ENCODE measurements at regions not wholly inside any gene's neighbourhood (a gene's known extent, or its start where the extent isn't known, plus 50 kb on each side); places are given as distances from the start of the nearest gene placed in this dataset.

- no peak overlapping the region for H3K4me3 ChIP-seq (ENCODE audit: low read depth in 1 of 5, low read length in 5 of 5)
- no peaks in the 10 kb centered on the region for H3K4me1 ChIP-seq (ENCODE audit: control insufficient read depth in 5 of 5, insufficient read depth in 5 of 5, low read length in 5 of 5)
- H3K36me3 ChIP-seq (ENCODE audit: control insufficient read depth in 5 of 5, insufficient read depth in 5 of 5, low read length in 5 of 5) = no peaks in the 10 kb centered on the region
- H3K9me3 ChIP-seq (ENCODE audit: control insufficient read depth in 5 of 5, low read length in 5 of 5) = no peaks in the 10 kb centered on the region
- H3K27me3 ChIP-seq (ENCODE audit: control insufficient read depth in 5 of 5, insufficient read depth in 4 of 5, low read length in 5 of 5) = no peaks in the 10 kb centered on the region
- no peak overlapping the region for H3K9ac ChIP-seq (ENCODE audit: low read length in 5 of 5)
- H3K27ac ChIP-seq (ENCODE audit: low read depth, low read length) = no peak overlapping the region
Measured at GRCh38 chr4:188307591-188307990, 168.3 kb downstream of the TRIML1 start.

GRCh38 chr4:188308142-188308541 is 168.9 kb downstream of the TRIML1 start:
- H3K9ac ChIP-seq (ENCODE audit: low read length in 5 of 5) = no peak overlapping the region
- no peak overlapping the region for H3K4me3 ChIP-seq (ENCODE audit: low read depth in 1 of 5, low read length in 5 of 5)
- no peaks in the 10 kb centered on the region for H3K27me3 ChIP-seq (ENCODE audit: control insufficient read depth in 5 of 5, insufficient read depth in 4 of 5, low read length in 5 of 5)
- no peaks in the 10 kb centered on the region for H3K9me3 ChIP-seq (ENCODE audit: control insufficient read depth in 5 of 5, low read length in 5 of 5)
- no peaks in the 10 kb centered on the region for H3K36me3 ChIP-seq (ENCODE audit: control insufficient read depth in 5 of 5, insufficient read depth in 5 of 5, low read length in 5 of 5)
- no peaks in the 10 kb centered on the region for H3K4me1 ChIP-seq (ENCODE audit: control insufficient read depth in 5 of 5, insufficient read depth in 5 of 5, low read length in 5 of 5)
- no peak overlapping the region for H3K27ac ChIP-seq (ENCODE audit: low read depth, low read length)

GRCh38 chr4:188316391-188316790 is 177.2 kb downstream of the TRIML1 start:
- Histone ChIP-seq H3K9ac (ENCODE audit: low read length in 5 of 5) (no peak overlapping the region), H3K4me3 (ENCODE audit: low read depth in 1 of 5, low read length in 5 of 5) (no peak overlapping the region), H3K27me3 (ENCODE audit: control insufficient read depth in 5 of 5, insufficient read depth in 4 of 5, low read length in 5 of 5) (no peaks in the 10 kb centered on the region), H3K36me3 (ENCODE audit: control insufficient read depth in 5 of 5, insufficient read depth in 5 of 5, low read length in 5 of 5) (no peaks in the 10 kb centered on the region), H3K27ac (ENCODE audit: low read depth, low read length) (no peak overlapping the region), H3K4me1 (ENCODE audit: control insufficient read depth in 5 of 5, insufficient read depth in 5 of 5, low read length in 5 of 5) (no peaks in the 10 kb centered on the region), H3K9me3 (ENCODE audit: control insufficient read depth in 5 of 5, low read length in 5 of 5) (peaks cover 0 to 5% (median 0%) of the 10 kb centered on the region in 5 donors)

- Histone ChIP-seq H3K4me3 (ENCODE audit: low read depth in 1 of 5, low read length in 5 of 5) (no peak overlapping the region), H3K27me3 (ENCODE audit: control insufficient read depth in 5 of 5, insufficient read depth in 4 of 5, low read length in 5 of 5) (no peaks in the 10 kb centered on the region), H3K4me1 (ENCODE audit: control insufficient read depth in 5 of 5, insufficient read depth in 5 of 5, low read length in 5 of 5) (no peaks in the 10 kb centered on the region), H3K27ac (ENCODE audit: low read depth, low read length) (no peak overlapping the region), H3K9me3 (ENCODE audit: control insufficient read depth in 5 of 5, low read length in 5 of 5) (peaks cover 0 to 3% (median 0%) of the 10 kb centered on the region in 5 donors), H3K36me3 (ENCODE audit: control insufficient read depth in 5 of 5, insufficient read depth in 5 of 5, low read length in 5 of 5) (no peaks in the 10 kb centered on the region), H3K9ac (ENCODE audit: low read length in 5 of 5) (no peak overlapping the region)
Measured at GRCh38 chr4:188328966-188329365, 189.7 kb downstream of the TRIML1 start.

GRCh38 chr4:188329521-188329920 is 190.3 kb downstream of the TRIML1 start:
- Histone ChIP-seq H3K27me3 (ENCODE audit: control insufficient read depth in 5 of 5, insufficient read depth in 4 of 5, low read length in 5 of 5) (no peaks in the 10 kb centered on the region), H3K36me3 (ENCODE audit: control insufficient read depth in 5 of 5, insufficient read depth in 5 of 5, low read length in 5 of 5) (no peaks in the 10 kb centered on the region), H3K27ac (ENCODE audit: low read depth, low read length) (no peak overlapping the region), H3K4me1 (ENCODE audit: control insufficient read depth in 5 of 5, insufficient read depth in 5 of 5, low read length in 5 of 5) (no peaks in the 10 kb centered on the region), H3K9ac (ENCODE audit: low read length in 5 of 5) (no peak overlapping the region), H3K4me3 (ENCODE audit: low read depth in 1 of 5, low read length in 5 of 5) (no peak overlapping the region), H3K9me3 (ENCODE audit: control insufficient read depth in 5 of 5, low read length in 5 of 5) (peaks cover 0 to 3% (median 0%) of the 10 kb centered on the region in 5 donors)

- H3K9me3 ChIP-seq (ENCODE audit: control insufficient read depth in 5 of 5, low read length in 5 of 5) = no peaks in the 10 kb centered on the region
- no peak overlapping the region for H3K27ac ChIP-seq (ENCODE audit: low read depth, low read length)
- H3K4me3 ChIP-seq (ENCODE audit: low read depth in 1 of 5, low read length in 5 of 5) = no peak overlapping the region
- H3K9ac ChIP-seq (ENCODE audit: low read length in 5 of 5) = no peak overlapping the region
- no peaks in the 10 kb centered on the region for H3K36me3 ChIP-seq (ENCODE audit: control insufficient read depth in 5 of 5, insufficient read depth in 5 of 5, low read length in 5 of 5)
- no peaks in the 10 kb centered on the region for H3K4me1 ChIP-seq (ENCODE audit: control insufficient read depth in 5 of 5, insufficient read depth in 5 of 5, low read length in 5 of 5)
- no peaks in the 10 kb centered on the region for H3K27me3 ChIP-seq (ENCODE audit: control insufficient read depth in 5 of 5, insufficient read depth in 4 of 5, low read length in 5 of 5)
Measured at GRCh38 chr4:188332265-188332664, 193.0 kb downstream of the TRIML1 start.

- no peak overlapping the region for H3K4me3 ChIP-seq (ENCODE audit: low read depth in 1 of 5, low read length in 5 of 5)
- H3K4me1 ChIP-seq (ENCODE audit: control insufficient read depth in 5 of 5, insufficient read depth in 5 of 5, low read length in 5 of 5) = no peaks in the 10 kb centered on the region
- no peaks in the 10 kb centered on the region for H3K36me3 ChIP-seq (ENCODE audit: control insufficient read depth in 5 of 5, insufficient read depth in 5 of 5, low read length in 5 of 5)
- H3K9ac ChIP-seq (ENCODE audit: low read length in 5 of 5) = no peak overlapping the region
- no peak overlapping the region for H3K27ac ChIP-seq (ENCODE audit: low read depth, low read length)
- H3K27me3 ChIP-seq (ENCODE audit: control insufficient read depth in 5 of 5, insufficient read depth in 4 of 5, low read length in 5 of 5) = no peaks in the 10 kb centered on the region
- no peaks in the 10 kb centered on the region for H3K9me3 ChIP-seq (ENCODE audit: control insufficient read depth in 5 of 5, low read length in 5 of 5)
Measured at GRCh38 chr4:188336891-188337290, 197.7 kb downstream of the TRIML1 start.

GRCh38 chr4:188341428-188341827 is 202.2 kb downstream of the TRIML1 start:
- Histone ChIP-seq H3K4me3 (ENCODE audit: low read depth in 1 of 5, low read length in 5 of 5) (no peak overlapping the region), H3K9me3 (ENCODE audit: control insufficient read depth in 5 of 5, low read length in 5 of 5) (no peaks in the 10 kb centered on the region), H3K9ac (ENCODE audit: low read length in 5 of 5) (no peak overlapping the region), H3K27me3 (ENCODE audit: control insufficient read depth in 5 of 5, insufficient read depth in 4 of 5, low read length in 5 of 5) (no peaks in the 10 kb centered on the region), H3K4me1 (ENCODE audit: control insufficient read depth in 5 of 5, insufficient read depth in 5 of 5, low read length in 5 of 5) (no peaks in the 10 kb centered on the region), H3K36me3 (ENCODE audit: control insufficient read depth in 5 of 5, insufficient read depth in 5 of 5, low read length in 5 of 5) (no peaks in the 10 kb centered on the region), H3K27ac (ENCODE audit: low read depth, low read length) (no peak overlapping the region)

- Histone ChIP-seq H3K27ac (ENCODE audit: low read depth, low read length) (no peak overlapping the region), H3K9ac (ENCODE audit: low read length in 5 of 5) (no peak overlapping the region), H3K9me3 (ENCODE audit: control insufficient read depth in 5 of 5, low read length in 5 of 5) (peaks cover 0 to 3% (median 0%) of the 10 kb centered on the region in 5 donors), H3K27me3 (ENCODE audit: control insufficient read depth in 5 of 5, insufficient read depth in 4 of 5, low read length in 5 of 5) (no peaks in the 10 kb centered on the region), H3K36me3 (ENCODE audit: control insufficient read depth in 5 of 5, insufficient read depth in 5 of 5, low read length in 5 of 5) (no peaks in the 10 kb centered on the region), H3K4me3 (ENCODE audit: low read depth in 1 of 5, low read length in 5 of 5) (no peak overlapping the region), H3K4me1 (ENCODE audit: control insufficient read depth in 5 of 5, insufficient read depth in 5 of 5, low read length in 5 of 5) (no peaks in the 10 kb centered on the region)
Measured at GRCh38 chr4:188346171-188346809, 207.0 kb downstream of the TRIML1 start.

- Histone ChIP-seq H3K9ac (ENCODE audit: low read length in 5 of 5) (no peak overlapping the region), H3K4me1 (ENCODE audit: control insufficient read depth in 5 of 5, insufficient read depth in 5 of 5, low read length in 5 of 5) (no peaks in the 10 kb centered on the region), H3K27me3 (ENCODE audit: control insufficient read depth in 5 of 5, insufficient read depth in 4 of 5, low read length in 5 of 5) (no peaks in the 10 kb centered on the region), H3K36me3 (ENCODE audit: control insufficient read depth in 5 of 5, insufficient read depth in 5 of 5, low read length in 5 of 5) (no peaks in the 10 kb centered on the region), H3K9me3 (ENCODE audit: control insufficient read depth in 5 of 5, low read length in 5 of 5) (peaks cover 0 to 3% (median 0%) of the 10 kb centered on the region in 5 donors), H3K27ac (ENCODE audit: low read depth, low read length) (no peak overlapping the region), H3K4me3 (ENCODE audit: low read depth in 1 of 5, low read length in 5 of 5) (no peak overlapping the region)
Measured at GRCh38 chr4:188347339-188347738, 208.1 kb downstream of the TRIML1 start.

Measured in subcutaneous abdominal adipose tissue (tissue), 5 donors.